SK-N-SH (cell line): ENCODE measurements at regions not wholly inside any gene's neighbourhood (a gene's known extent, or its start where the extent isn't known, plus 50 kb on each side); places are given as distances from the start of the nearest gene placed in this dataset.

Source experiments
- CTCF ChIA-PET: fragments of 300-600, 350-600 bp; formaldehyde crosslinking; extraction: SDS; loops from one replicate; lab custom pipeline; 2021; lab: Yijun Ruan, JAX
- POLR2A ChIA-PET: fragments of 350-600 bp; sonication (Branson Sonifier 250); formaldehyde crosslinking; extraction: SDS; loops from one replicate; lab custom pipeline; 2020; ENCODE audit warnings: antibody characterized with exemption, inconsistent platforms; lab: Yijun Ruan, JAX
- DNase-seq: peaks from one replicate; pipeline ENCODE4 v3.0.0; 2012
- H2AFZ ChIP-seq: fragments of 200-600 bp; sonication (generic); 2 replicates; pipeline ENCODE4 v1.8.1; 2016; ENCODE audit warnings: antibody characterized with exemption, mild to moderate bottlenecking, low read depth
- H3F3A ChIP-seq: fragments of 200-600 bp; sonication (generic); replicated peaks from 2 replicates; pipeline ENCODE3; 2016; ENCODE audit warnings: antibody characterized with exemption, mild to moderate bottlenecking; ENCODE audit not compliant: insufficient read depth
- H3K27ac ChIP-seq, 2 experiments: fragments of 200-500 bp in 1 of 2; fragments of 200-600 bp in 1 of 2; sonication (Bioruptor generic) in 1 of 2; sonication (generic), shearing (Covaris generic) in 1 of 2; 2 replicates each; pipeline versions ENCODE4 v1.5.1 to v1.6.1; 2014 to 2016; ENCODE audit warnings: low read depth in 2 of 2, inconsistent platforms in 1 of 2, low read length in 1 of 2, mild to moderate bottlenecking in 1 of 2, mixed read lengths in 1 of 2
- H3K27me3 ChIP-seq: fragments of 200-600 bp; sonication (generic), shearing (Covaris generic); 2 replicates; pipeline ENCODE4 v1.6.1; 2016; ENCODE audit warnings: mixed run types; ENCODE audit not compliant: insufficient read depth
- H3K36me3 ChIP-seq, 2 experiments: fragments of 200-500 bp in 1 of 2; fragments of 200-600 bp in 1 of 2; sonication (Bioruptor generic) in 1 of 2; sonication (generic) in 1 of 2; replicated peaks in 1 of 2; 2 replicates each; pipeline versions ENCODE3 to v1.5.1; 2014 to 2016; ENCODE audit warnings: low read length in 1 of 2, mild to moderate bottlenecking in 1 of 2; ENCODE audit not compliant: insufficient read depth in 2 of 2, control insufficient read depth in 1 of 2
- H3K4me1 ChIP-seq, 2 experiments: fragments of 200-500 bp in 1 of 2; fragments of 200-600 bp in 1 of 2; sonication (Bioruptor generic) in 1 of 2; sonication (generic), shearing (Covaris generic) in 1 of 2; 2 replicates each; pipeline versions ENCODE4 v1.5.1 to v1.6.1; 2014 to 2016; ENCODE audit warnings: low read depth in 1 of 2, low read length in 1 of 2, mixed run types in 1 of 2; ENCODE audit not compliant: insufficient read depth in 2 of 2, control insufficient read depth in 1 of 2
- H3K4me2 ChIP-seq: fragments of 200-600 bp; sonication (generic), shearing (Covaris generic); 2 replicates; pipeline ENCODE4 v1.6.1; 2017; ENCODE audit warnings: mixed run types
- H3K4me3 ChIP-seq, 2 experiments: fragments of 200-500 bp in 1 of 2; fragments of 200-600 bp in 1 of 2; sonication (Bioruptor generic) in 1 of 2; sonication (generic), shearing (Covaris generic) in 1 of 2; 2 replicates each; pipeline versions ENCODE4 v1.5.1 to v1.8.1; 2014 to 2016; ENCODE audit warnings: low read depth in 2 of 2, inconsistent platforms in 1 of 2, low read length in 1 of 2, mild to moderate bottlenecking in 1 of 2, mixed read lengths in 1 of 2, moderate library complexity in 1 of 2
- H3K79me2 ChIP-seq: fragments of 200-600 bp; sonication (generic); 2 replicates; pipeline ENCODE4 v1.8.1; 2017; ENCODE audit warnings: mild to moderate bottlenecking; ENCODE audit not compliant: insufficient read depth
- H3K9ac ChIP-seq: fragments of 200-600 bp; sonication (generic); 2 replicates; pipeline ENCODE4 v1.6.1; 2017; ENCODE audit warnings: mixed run types
- H3K9me2 ChIP-seq: fragments of 200-600 bp; sonication (generic); 2 replicates; pipeline ENCODE4 v1.6.1; 2017; ENCODE audit warnings: mixed run types
- H3K9me3 ChIP-seq: fragments of 200-600 bp; sonication (generic); 2 replicates; pipeline ENCODE4 v1.6.1; 2017; ENCODE audit warnings: mixed run types, mild to moderate bottlenecking, moderate library complexity
- H4K20me1 ChIP-seq: fragments of 200-600 bp; sonication (generic); 2 replicates; pipeline ENCODE4 v1.6.1; 2017; ENCODE audit warnings: mild to moderate bottlenecking, mixed run types; ENCODE audit not compliant: insufficient read depth
- EP300 ChIP-seq, 2 experiments: IDR thresholded peaks; 2 replicates each; pipeline versions ENCODE4 v1.4.0 to v1.6.1; 2012; ENCODE audit warnings: borderline replicate concordance in 1 of 2, low read depth in 1 of 2, low read length in 1 of 2
- FOSL2 ChIP-seq: IDR thresholded peaks from 2 replicates; pipeline ENCODE4 v1.4.0; 2012; ENCODE audit warnings: low read depth, mild to moderate bottlenecking, moderate library complexity, borderline replicate concordance
- GATA2 ChIP-seq: sonication (generic); formaldehyde crosslinking; IDR thresholded peaks from 2 replicates; pipeline ENCODE4 v1.5.0; 2020; ENCODE audit warnings: mild to moderate bottlenecking, missing genetic modification reagents
- POLR2AphosphoS5 ChIP-seq: IDR thresholded peaks from 2 replicates; pipeline ENCODE4 v1.6.1; 2012; ENCODE audit warnings: low read depth, low read length
- RCOR1 ChIP-seq: fragments of 150-350 bp; IDR thresholded peaks from 2 replicates; pipeline ENCODE4 v1.6.1; 2017; ENCODE audit warnings: antibody characterized with exemption, low read length
- RXRA ChIP-seq: IDR thresholded peaks from 2 replicates; pipeline ENCODE4 v1.4.0; 2012; ENCODE audit warnings: low read depth, mild to moderate bottlenecking, borderline replicate concordance
- YY1 ChIP-seq: IDR thresholded peaks from 2 replicates; pipeline ENCODE4 v1.4.0; 2012; ENCODE audit warnings: low read depth, mild to moderate bottlenecking
- WGBS: methylation state at CpG from one replicate; pipeline ENCODE4 v1.1.6; 2017; ENCODE audit warnings: low lambda C conversion rate; 5-methylcytosine and 5-hydroxymethylcytosine counted together
- TF ChIP-seq, protein P1 (sequence below): IDR thresholded peaks from 2 replicates; pipeline ENCODE4 v1.4.0; 2012; ENCODE audit warnings: low read depth, borderline replicate concordance

DNA sequence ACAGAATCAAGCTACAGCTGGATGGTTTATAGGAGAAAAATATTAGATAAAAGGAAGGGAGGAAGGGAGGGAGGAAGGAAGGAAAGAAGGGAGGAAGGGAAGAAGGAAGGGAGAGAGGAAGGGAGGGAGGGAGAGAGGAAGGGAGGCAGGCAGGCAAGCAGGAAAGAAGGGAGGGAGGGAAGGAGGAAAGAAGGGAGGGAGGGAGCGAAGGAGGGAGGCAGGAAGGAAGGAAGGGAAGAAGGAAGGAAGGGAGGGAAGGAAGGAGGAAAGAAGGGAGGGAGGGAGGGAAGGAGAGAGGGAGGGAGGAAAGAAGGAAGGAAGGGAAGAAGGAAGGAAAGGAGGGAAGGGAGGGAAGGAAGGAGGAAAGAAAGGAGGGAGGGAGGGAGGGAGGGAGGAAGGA, 77.9 kb upstream of the C1QTNF7 start:
- no peak overlapping the region for H3K4me3 ChIP-seq
- no peak overlapping the region for H3K27ac ChIP-seq
- H3K79me2 ChIP-seq: no peaks in the 10 kb centered on the region
- no peaks in the 10 kb centered on the region for H3F3A ChIP-seq
- DNase-seq: no peak
- H4K20me1 ChIP-seq: no peaks in the 10 kb centered on the region
- H3K9ac ChIP-seq: no peak overlapping the region
- 91% methylated on average over 1 of the region's 1 CpG for WGBS
- H3K4me1 ChIP-seq: peaks cover 0 to 14% of the 10 kb centered on the region in 2 experiments; a peak in 3 of 4 replicates
- H3K4me2 ChIP-seq: no peak overlapping the region
- no peaks in the 10 kb centered on the region for H3K27me3 ChIP-seq
- no peak overlapping the region for H2AFZ ChIP-seq
- no peaks in the 10 kb centered on the region for H3K9me2 ChIP-seq
- ChIA-PET POLR2A (no interaction called here), CTCF (no interaction called here)
- no peaks in the 10 kb centered on the region for H3K36me3 ChIP-seq
- no peaks in the 10 kb centered on the region for H3K9me3 ChIP-seq
- TF ChIP-seq FOSL2: no peak
- no peak for TF ChIP-seq YY1
- no peak for TF ChIP-seq POLR2AphosphoS5
- TF ChIP-seq RCOR1: no peak
- TF ChIP-seq EP300 (IDR thresholded peaks at IDR 0.05; ENCODE audit: borderline replicate concordance in 1 of 2, low read depth in 1 of 2, low read length in 1 of 2): no peak
- no peak for TF ChIP-seq GATA2 (CRISPR knock-in tag)

DNA sequence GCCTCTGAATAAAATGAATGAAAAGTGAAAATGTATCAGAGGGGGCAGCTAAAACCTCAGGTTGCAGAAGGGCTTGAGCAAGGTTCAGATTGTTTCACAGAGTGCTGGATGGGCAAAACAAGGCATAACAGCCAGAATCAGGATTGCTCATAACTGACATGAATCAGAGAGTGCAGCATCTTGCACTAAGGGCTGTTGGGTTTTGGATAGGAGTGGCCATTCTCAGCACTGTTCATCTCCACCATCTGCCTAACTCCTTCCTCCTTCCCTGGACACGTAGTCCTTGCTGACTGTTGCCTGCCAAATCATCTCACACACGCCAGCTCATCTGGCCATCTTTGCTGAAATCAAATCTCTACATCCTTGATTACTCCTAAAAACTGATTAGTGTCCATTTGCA, 75.3 kb upstream of the C1QTNF7 start:
- no peaks in the 10 kb centered on the region for H3K79me2 ChIP-seq
- ChIA-PET POLR2A (interaction anchor here (0.6 kb wide), 1 partner anchor 186 kb away, joined by 3 read pairs; no protein-coding TSS in a partner anchor), CTCF (interaction anchor here (1.5 to 1.9 kb wide), 2 partner anchors 10 to 13 kb away, joined by 4 to 7 read pairs; no protein-coding TSS in a partner anchor)
- DNase-seq: no peak
- no peaks in the 10 kb centered on the region for H4K20me1 ChIP-seq
- peaks cover 0 to 14% of the 10 kb centered on the region in 2 experiments; a peak in 3 of 4 replicates for H3K4me1 ChIP-seq
- WGBS: 37% methylated on average over 2 of the region's 2 CpGs
- TF ChIP-seq GATA2 (CRISPR knock-in tag) (peak; percentile 43; the same call in 1 of the 2 replicates), EP300 (IDR thresholded peaks at IDR 0.05; ENCODE audit: borderline replicate concordance in 1 of 2, low read depth in 1 of 2, low read length in 1 of 2) (peak in 1 of 2 experiments; percentile 27; a peak in 1 of 4 replicates), RCOR1 (peak; percentile 33; the same call in 1 of the 2 replicates)
- TF ChIP-seq, protein P1, sequence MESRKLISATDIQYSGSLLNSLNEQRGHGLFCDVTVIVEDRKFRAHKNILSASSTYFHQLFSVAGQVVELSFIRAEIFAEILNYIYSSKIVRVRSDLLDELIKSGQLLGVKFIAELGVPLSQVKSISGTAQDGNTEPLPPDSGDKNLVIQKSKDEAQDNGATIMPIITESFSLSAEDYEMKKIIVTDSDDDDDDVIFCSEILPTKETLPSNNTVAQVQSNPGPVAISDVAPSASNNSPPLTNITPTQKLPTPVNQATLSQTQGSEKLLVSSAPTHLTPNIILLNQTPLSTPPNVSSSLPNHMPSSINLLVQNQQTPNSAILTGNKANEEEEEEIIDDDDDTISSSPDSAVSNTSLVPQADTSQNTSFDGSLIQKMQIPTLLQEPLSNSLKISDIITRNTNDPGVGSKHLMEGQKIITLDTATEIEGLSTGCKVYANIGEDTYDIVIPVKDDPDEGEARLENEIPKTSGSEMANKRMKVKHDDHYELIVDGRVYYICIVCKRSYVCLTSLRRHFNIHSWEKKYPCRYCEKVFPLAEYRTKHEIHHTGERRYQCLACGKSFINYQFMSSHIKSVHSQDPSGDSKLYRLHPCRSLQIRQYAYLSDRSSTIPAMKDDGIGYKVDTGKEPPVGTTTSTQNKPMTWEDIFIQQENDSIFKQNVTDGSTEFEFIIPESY: no peak
- no peak overlapping the region for H3K9ac ChIP-seq
- H3K9me2 ChIP-seq: no peaks in the 10 kb centered on the region
- no peak overlapping the region for H3K4me2 ChIP-seq
- no peaks in the 10 kb centered on the region for H3K27me3 ChIP-seq
- H3F3A ChIP-seq: no peaks in the 10 kb centered on the region
- H3K27ac ChIP-seq: no peak overlapping the region
- no peak overlapping the region for H2AFZ ChIP-seq
- H3K9me3 ChIP-seq: no peaks in the 10 kb centered on the region
- no peak overlapping the region for H3K4me3 ChIP-seq
- no peaks in the 10 kb centered on the region for H3K36me3 ChIP-seq

DNA sequence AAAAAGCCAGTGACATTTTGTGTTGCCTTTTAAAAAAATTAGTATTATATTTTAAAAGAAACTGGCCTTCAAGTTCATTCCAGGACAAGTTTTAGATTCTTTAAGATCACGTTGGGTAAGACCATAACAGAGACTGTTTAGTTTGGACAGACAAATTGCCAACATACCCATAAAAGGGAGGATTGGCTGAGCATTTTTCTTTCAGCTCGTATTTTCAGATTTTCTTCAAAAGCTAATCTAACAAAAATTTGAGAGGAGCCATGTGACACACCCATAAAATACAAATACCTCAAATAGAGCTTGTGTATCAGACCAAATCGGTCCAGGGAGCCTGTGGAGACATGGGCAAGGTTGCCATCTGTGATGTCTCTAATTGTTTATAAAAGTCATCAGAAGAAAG, 74.6 kb upstream of the C1QTNF7 start:
- no peak for DNase-seq
- Histone ChIP-seq H3K27me3 (no peaks in the 10 kb centered on the region), H3F3A (no peaks in the 10 kb centered on the region), H3K9me2 (no peaks in the 10 kb centered on the region), H3K9me3 (no peaks in the 10 kb centered on the region), H3K9ac (no peak overlapping the region), H3K4me1 (peaks cover 0 to 14% of the 10 kb centered on the region in 2 experiments; a peak in 3 of 4 replicates), H3K27ac (no peak overlapping the region), H2AFZ (no peak overlapping the region), H4K20me1 (no peaks in the 10 kb centered on the region), H3K36me3 (no peaks in the 10 kb centered on the region), H3K4me2 (no peak overlapping the region), H3K79me2 (no peaks in the 10 kb centered on the region), H3K4me3 (no peak overlapping the region)
- CTCF ChIA-PET: interaction anchor here (1.9 kb wide), 1 partner anchor 9 kb away, joined by 7 read pairs; no protein-coding TSS in a partner anchor
- 69% methylated on average over 3 of the region's 3 CpGs for WGBS
- POLR2A ChIA-PET: no interaction called here
- TF ChIP-seq RXRA: no peak
